Liver (tissue), 3 donors: ENCODE measurements at regions not wholly inside any gene's neighbourhood (a gene's known extent, or its start where the extent isn't known, plus 50 kb on each side); places are given as distances from the start of the nearest gene placed in this dataset.

Source experiments
- JUND ChIP-seq, 2 donors: IDR thresholded peaks; 2 replicates each; pipeline ENCODE4 v1.6.1; 2016; ENCODE audit warnings: antibody characterized with exemption in 2 of 2
- RAD21 ChIP-seq, 2 donors: IDR thresholded peaks; 2 replicates each; pipeline ENCODE4 v1.6.1; 2016; ENCODE audit warnings: antibody characterized with exemption in 2 of 2, mild to moderate bottlenecking in 2 of 2
- YY1 ChIP-seq: IDR thresholded peaks from 2 replicates; pipeline ENCODE4 v1.6.1; 2016; ENCODE audit warnings: antibody characterized with exemption, mild to moderate bottlenecking
- TF ChIP-seq, protein P1 (sequence below): fragments of 150-350 bp; IDR thresholded peaks from 2 replicates; pipeline ENCODE4 v1.5.1; 2017; ENCODE audit warnings: improper control_type of control experiment, low read depth, low read length; ENCODE audit not compliant: missing input control
- donor health status: healthy.
- donor health status: healthy.

DNA sequence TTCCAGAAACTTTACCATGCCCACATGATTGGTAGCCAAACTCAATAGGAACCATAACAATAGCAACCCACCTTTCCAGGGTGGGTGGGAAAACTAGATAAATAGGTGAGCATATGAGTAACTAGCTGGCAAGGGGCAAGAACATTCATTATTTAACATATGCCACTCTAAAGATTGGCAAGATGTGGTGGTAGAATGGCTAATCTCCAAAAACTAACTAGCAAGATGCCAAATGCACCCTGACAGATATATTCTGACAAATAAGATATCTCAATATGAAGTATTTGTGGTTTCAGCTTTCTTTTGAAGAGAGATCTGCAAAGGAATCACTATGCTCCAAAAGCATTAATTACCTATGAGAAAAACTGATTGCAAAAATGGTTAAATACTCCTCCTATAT is 895.6 kb downstream of the TLE1 start:
- TF ChIP-seq JUND (IDR thresholded peaks at IDR 0.05) (no peak), YY1 (no peak), RAD21 (IDR thresholded peaks at IDR 0.05) (no peak)
- TF ChIP-seq, protein P1, sequence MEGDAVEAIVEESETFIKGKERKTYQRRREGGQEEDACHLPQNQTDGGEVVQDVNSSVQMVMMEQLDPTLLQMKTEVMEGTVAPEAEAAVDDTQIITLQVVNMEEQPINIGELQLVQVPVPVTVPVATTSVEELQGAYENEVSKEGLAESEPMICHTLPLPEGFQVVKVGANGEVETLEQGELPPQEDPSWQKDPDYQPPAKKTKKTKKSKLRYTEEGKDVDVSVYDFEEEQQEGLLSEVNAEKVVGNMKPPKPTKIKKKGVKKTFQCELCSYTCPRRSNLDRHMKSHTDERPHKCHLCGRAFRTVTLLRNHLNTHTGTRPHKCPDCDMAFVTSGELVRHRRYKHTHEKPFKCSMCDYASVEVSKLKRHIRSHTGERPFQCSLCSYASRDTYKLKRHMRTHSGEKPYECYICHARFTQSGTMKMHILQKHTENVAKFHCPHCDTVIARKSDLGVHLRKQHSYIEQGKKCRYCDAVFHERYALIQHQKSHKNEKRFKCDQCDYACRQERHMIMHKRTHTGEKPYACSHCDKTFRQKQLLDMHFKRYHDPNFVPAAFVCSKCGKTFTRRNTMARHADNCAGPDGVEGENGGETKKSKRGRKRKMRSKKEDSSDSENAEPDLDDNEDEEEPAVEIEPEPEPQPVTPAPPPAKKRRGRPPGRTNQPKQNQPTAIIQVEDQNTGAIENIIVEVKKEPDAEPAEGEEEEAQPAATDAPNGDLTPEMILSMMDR, result no peak
